ENCODE measurements at regions not wholly inside any gene's neighbourhood (a gene's known extent, or its start where the extent isn't known, plus 50 kb on each side); places are given as distances from the start of the nearest gene placed in this dataset.

- no peaks in the 10 kb centered on the region for H3K9me1 ChIP-seq (replicated peaks; ENCODE audit: control insufficient read depth, extremely low read depth, insufficient read depth, low read length)
- no peak for FAIRE-seq
- no peak overlapping the region for H3K4me2 ChIP-seq (ENCODE audit: insufficient read depth, low read length)
- no peak overlapping the region for H3K9ac ChIP-seq (replicated peaks; ENCODE audit: extremely low read depth, insufficient read depth, low read length)
- no peaks in the 10 kb centered on the region for H4K20me1 ChIP-seq (replicated peaks; ENCODE audit: control insufficient read depth, extremely low read depth, insufficient read depth, low read length)
- no peak overlapping the region for H3K27ac ChIP-seq (ENCODE audit: insufficient read depth, low read depth, low read length)
- CTCF ChIA-PET = no interaction called here
- intact Hi-C loops (cut with micrococcal nuclease) = no loop called here
- no peaks in the 10 kb centered on the region for H3K27me3 ChIP-seq (ENCODE audit: control insufficient read depth in 2 of 2, insufficient read depth in 2 of 2, low read length in 2 of 2)
- H3K36me3 ChIP-seq (ENCODE audit: control insufficient read depth in 2 of 2, extremely low read depth in 1 of 2, insufficient read depth in 2 of 2, low read length in 2 of 2) = no peaks in the 10 kb centered on the region
- TF ChIP-seq POLR2A (IDR thresholded peaks at IDR 0.05; ENCODE audit: low read depth, low read length) = no peak
- no peak for TF ChIP-seq JUN (IDR thresholded peaks at IDR 0.05; ENCODE audit: borderline replicate concordance, insufficient read depth, insufficient read length, low read depth)
- no peak for TF ChIP-seq MYC (IDR thresholded peaks at IDR 0.05; ENCODE audit: low read depth, low read length)
- no peak for TF ChIP-seq MAX (IDR thresholded peaks at IDR 0.05; ENCODE audit: insufficient read depth, insufficient read length)
- TF ChIP-seq, protein P1, sequence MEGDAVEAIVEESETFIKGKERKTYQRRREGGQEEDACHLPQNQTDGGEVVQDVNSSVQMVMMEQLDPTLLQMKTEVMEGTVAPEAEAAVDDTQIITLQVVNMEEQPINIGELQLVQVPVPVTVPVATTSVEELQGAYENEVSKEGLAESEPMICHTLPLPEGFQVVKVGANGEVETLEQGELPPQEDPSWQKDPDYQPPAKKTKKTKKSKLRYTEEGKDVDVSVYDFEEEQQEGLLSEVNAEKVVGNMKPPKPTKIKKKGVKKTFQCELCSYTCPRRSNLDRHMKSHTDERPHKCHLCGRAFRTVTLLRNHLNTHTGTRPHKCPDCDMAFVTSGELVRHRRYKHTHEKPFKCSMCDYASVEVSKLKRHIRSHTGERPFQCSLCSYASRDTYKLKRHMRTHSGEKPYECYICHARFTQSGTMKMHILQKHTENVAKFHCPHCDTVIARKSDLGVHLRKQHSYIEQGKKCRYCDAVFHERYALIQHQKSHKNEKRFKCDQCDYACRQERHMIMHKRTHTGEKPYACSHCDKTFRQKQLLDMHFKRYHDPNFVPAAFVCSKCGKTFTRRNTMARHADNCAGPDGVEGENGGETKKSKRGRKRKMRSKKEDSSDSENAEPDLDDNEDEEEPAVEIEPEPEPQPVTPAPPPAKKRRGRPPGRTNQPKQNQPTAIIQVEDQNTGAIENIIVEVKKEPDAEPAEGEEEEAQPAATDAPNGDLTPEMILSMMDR (IDR thresholded peaks at IDR 0.05; ENCODE audit: extremely low read depth in 1 of 2, insufficient read depth in 1 of 2, low read depth in 1 of 2, low read length in 2 of 2) = no peak
- TF ChIP-seq FOS (IDR thresholded peaks at IDR 0.05; ENCODE audit: borderline replicate concordance, insufficient read depth, low read length) = no peak
- TF ChIP-seq EZH2 (IDR thresholded peaks at IDR 0.05; ENCODE audit: borderline replicate concordance, low read depth, low read length, severe bottlenecking) = no peak
- no peak for TF ChIP-seq GATA2 (IDR thresholded peaks at IDR 0.05; ENCODE audit: insufficient read depth, insufficient read length, low read depth, low read length)
- no peak for TF ChIP-seq POLR2AphosphoS5 (IDR thresholded peaks at IDR 0.05; ENCODE audit: insufficient read depth, low read depth, low read length)
- BruUV-seq (replicated peaks) = no TSS peak
- H3K4me1 ChIP-seq (ENCODE audit: control insufficient read depth, extremely low read depth, insufficient read depth, low read length) = no peaks in the 10 kb centered on the region
- H3K79me2 ChIP-seq (ENCODE audit: control insufficient read depth, insufficient read depth, low read length) = no peaks in the 10 kb centered on the region
- dilution Hi-C loops (cut with MboI; ENCODE audit: extremely low pct_ligation_motif_present, low sequenced_read_pairs) = no loop called here
- H3K4me3 ChIP-seq (replicated peaks in 1 of 3; ENCODE audit: insufficient read depth in 1 of 3, low read depth in 1 of 3, low read length in 3 of 3) = no peak overlapping the region
- H3K9me3 ChIP-seq (replicated peaks; ENCODE audit: control insufficient read depth, insufficient read depth, low read length) = no peaks in the 10 kb centered on the region
- POLR2A ChIA-PET = no interaction called here
- DNase-seq (ENCODE audit: low read depth, low spot score) = no peak
- H2AFZ ChIP-seq (ENCODE audit: low read depth, low read length) = no peak overlapping the region
These were observed 1169.2 kb upstream of the B3GALT2 start for GRCh38 chr1:194355488-194356106.
